ENCODE measurements at regions not wholly inside any gene's neighbourhood (a gene's known extent, or its start where the extent isn't known, plus 50 kb on each side); places are given as distances from the start of the nearest gene placed in this dataset.

- TF ChIP-seq, protein P1, sequence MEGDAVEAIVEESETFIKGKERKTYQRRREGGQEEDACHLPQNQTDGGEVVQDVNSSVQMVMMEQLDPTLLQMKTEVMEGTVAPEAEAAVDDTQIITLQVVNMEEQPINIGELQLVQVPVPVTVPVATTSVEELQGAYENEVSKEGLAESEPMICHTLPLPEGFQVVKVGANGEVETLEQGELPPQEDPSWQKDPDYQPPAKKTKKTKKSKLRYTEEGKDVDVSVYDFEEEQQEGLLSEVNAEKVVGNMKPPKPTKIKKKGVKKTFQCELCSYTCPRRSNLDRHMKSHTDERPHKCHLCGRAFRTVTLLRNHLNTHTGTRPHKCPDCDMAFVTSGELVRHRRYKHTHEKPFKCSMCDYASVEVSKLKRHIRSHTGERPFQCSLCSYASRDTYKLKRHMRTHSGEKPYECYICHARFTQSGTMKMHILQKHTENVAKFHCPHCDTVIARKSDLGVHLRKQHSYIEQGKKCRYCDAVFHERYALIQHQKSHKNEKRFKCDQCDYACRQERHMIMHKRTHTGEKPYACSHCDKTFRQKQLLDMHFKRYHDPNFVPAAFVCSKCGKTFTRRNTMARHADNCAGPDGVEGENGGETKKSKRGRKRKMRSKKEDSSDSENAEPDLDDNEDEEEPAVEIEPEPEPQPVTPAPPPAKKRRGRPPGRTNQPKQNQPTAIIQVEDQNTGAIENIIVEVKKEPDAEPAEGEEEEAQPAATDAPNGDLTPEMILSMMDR (IDR thresholded peaks at IDR 0.05 in 2 of 3, conservative IDR thresholded peaks at IDR 0.05 in 1 of 3; ENCODE audit: control insufficient read depth in 2 of 3, extremely low read depth in 1 of 3, insufficient read depth in 1 of 3, low read depth in 3 of 3, low read length in 3 of 3) = no peak
- TF ChIP-seq PAX5 (IDR thresholded peaks at IDR 0.05; ENCODE audit: borderline replicate concordance, low read depth, low read length) (no peak), RB1 (IDR thresholded peaks at IDR 0.05; ENCODE audit: borderline replicate concordance) (no peak), NFYB (IDR thresholded peaks at IDR 0.05; ENCODE audit: insufficient read depth, low read depth, low read length) (no peak), MEF2A (IDR thresholded peaks at IDR 0.05; ENCODE audit: insufficient read depth, low read depth, low read length) (no peak), SP1 (IDR thresholded peaks at IDR 0.05; ENCODE audit: low read depth, low read length) (no peak)
- TF ChIP-seq, protein P2, sequence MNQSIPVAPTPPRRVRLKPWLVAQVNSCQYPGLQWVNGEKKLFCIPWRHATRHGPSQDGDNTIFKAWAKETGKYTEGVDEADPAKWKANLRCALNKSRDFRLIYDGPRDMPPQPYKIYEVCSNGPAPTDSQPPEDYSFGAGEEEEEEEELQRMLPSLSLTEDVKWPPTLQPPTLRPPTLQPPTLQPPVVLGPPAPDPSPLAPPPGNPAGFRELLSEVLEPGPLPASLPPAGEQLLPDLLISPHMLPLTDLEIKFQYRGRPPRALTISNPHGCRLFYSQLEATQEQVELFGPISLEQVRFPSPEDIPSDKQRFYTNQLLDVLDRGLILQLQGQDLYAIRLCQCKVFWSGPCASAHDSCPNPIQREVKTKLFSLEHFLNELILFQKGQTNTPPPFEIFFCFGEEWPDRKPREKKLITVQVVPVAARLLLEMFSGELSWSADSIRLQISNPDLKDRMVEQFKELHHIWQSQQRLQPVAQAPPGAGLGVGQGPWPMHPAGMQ (IDR thresholded peaks at IDR 0.05; ENCODE audit: borderline replicate concordance) = no peak
- TF ChIP-seq, protein P3, sequence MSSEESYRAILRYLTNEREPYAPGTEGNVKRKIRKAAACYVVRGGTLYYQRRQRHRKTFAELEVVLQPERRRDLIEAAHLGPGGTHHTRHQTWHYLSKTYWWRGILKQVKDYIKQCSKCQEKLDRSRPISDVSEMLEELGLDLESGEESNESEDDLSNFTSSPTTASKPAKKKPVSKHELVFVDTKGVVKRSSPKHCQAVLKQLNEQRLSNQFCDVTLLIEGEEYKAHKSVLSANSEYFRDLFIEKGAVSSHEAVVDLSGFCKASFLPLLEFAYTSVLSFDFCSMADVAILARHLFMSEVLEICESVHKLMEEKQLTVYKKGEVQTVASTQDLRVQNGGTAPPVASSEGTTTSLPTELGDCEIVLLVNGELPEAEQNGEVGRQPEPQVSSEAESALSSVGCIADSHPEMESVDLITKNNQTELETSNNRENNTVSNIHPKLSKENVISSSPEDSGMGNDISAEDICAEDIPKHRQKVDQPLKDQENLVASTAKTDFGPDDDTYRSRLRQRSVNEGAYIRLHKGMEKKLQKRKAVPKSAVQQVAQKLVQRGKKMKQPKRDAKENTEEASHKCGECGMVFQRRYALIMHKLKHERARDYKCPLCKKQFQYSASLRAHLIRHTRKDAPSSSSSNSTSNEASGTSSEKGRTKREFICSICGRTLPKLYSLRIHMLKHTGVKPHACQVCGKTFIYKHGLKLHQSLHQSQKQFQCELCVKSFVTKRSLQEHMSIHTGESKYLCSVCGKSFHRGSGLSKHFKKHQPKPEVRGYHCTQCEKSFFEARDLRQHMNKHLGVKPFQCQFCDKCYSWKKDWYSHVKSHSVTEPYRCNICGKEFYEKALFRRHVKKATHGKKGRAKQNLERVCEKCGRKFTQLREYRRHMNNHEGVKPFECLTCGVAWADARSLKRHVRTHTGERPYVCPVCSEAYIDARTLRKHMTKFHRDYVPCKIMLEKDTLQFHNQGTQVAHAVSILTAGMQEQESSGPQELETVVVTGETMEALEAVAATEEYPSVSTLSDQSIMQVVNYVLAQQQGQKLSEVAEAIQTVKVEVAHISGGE (CRISPR knock-in tag; IDR thresholded peaks at IDR 0.05) = no peak
- TF ChIP-seq, protein P4, sequence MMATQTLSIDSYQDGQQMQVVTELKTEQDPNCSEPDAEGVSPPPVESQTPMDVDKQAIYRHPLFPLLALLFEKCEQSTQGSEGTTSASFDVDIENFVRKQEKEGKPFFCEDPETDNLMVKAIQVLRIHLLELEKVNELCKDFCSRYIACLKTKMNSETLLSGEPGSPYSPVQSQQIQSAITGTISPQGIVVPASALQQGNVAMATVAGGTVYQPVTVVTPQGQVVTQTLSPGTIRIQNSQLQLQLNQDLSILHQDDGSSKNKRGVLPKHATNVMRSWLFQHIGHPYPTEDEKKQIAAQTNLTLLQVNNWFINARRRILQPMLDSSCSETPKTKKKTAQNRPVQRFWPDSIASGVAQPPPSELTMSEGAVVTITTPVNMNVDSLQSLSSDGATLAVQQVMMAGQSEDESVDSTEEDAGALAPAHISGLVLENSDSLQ (IDR thresholded peaks at IDR 0.05) = no peak
Observed at GRCh38 chr11:76282172-76282571, 75.9 kb upstream of the WNT11 start (continued).
